K562 (cell line): ENCODE measurements at regions not wholly inside any gene's neighbourhood (a gene's known extent, or its start where the extent isn't known, plus 50 kb on each side); places are given as distances from the start of the nearest gene placed in this dataset.

Experiments used
- ATAC-seq: fragments of 200-7000 bp; cut with Tn5 transposase; 3 replicates; pipeline ENCODE4 v1.9.1; 2020; ENCODE audit warnings: moderate library complexity
- BruUV-seq: library from RNA; stranded (reverse); fragments of 400-500 nt; replicated peaks from 2 replicates; lab custom pipeline; 2021; lab: Mats Ljungman, UMichigan
- CTCF ChIA-PET: fragments of 300-600 bp; formaldehyde crosslinking; extraction: SDS; loops from one replicate; lab custom pipeline; 2021; ENCODE audit warnings: low intra/inter-chr PET ratio; lab: Yijun Ruan, JAX
- POLR2A ChIA-PET: fragments of 300-600, 350-650 bp; sonication (Branson Sonifier 250); formaldehyde crosslinking; extraction: SDS; loops from one replicate; lab custom pipeline; 2021; ENCODE audit warnings: antibody characterized with exemption, inconsistent platforms; lab: Yijun Ruan, JAX
- DNase-seq, 4 experiments: peaks; one replicate each; pipeline versions ENCODE4 v3.0.0 to v3.0.0-alpha.2; 2011 to 2018; ENCODE audit warnings: low spot score in 3 of 4, mixed read lengths in 3 of 4; ENCODE audit errors: extremely low read depth in 1 of 4
- FAIRE-seq: peaks from 2 replicates; lab custom pipeline; 2011; peaks lifted over from hg19 to GRCh38; lab: Jason Lieb, UNC
- H2AFZ ChIP-seq: 2 replicates; pipeline ENCODE4 v1.6.0; 2011; ENCODE audit warnings: low read depth, low read length, control low read depth, inconsistent platforms
- H3K27ac ChIP-seq: fragments of 200-600 bp; 3 replicates; pipeline ENCODE4 v1.8.0; 2011; ENCODE audit warnings: low read depth, mild to moderate bottlenecking, control low read depth, inconsistent platforms, low read length, moderate library complexity, mixed read lengths; ENCODE audit errors: extremely low read depth
- H3K27me3 ChIP-seq, 2 experiments: fragments of 300-600 bp in 1 of 2; 2 replicates in 1 of 2; 3 replicates in 1 of 2; pipeline versions ENCODE4 v1.6.0 to v1.8.0; 2011; ENCODE audit warnings: inconsistent platforms in 2 of 2, low read length in 2 of 2, mild to moderate bottlenecking in 1 of 2, mixed read lengths in 1 of 2, moderate library complexity in 1 of 2; ENCODE audit not compliant: control insufficient read depth in 2 of 2, insufficient read depth in 2 of 2
- H3K36me3 ChIP-seq: fragments of 300-600 bp; 3 replicates; pipeline ENCODE4 v1.8.0; 2011; ENCODE audit warnings: mild to moderate bottlenecking, low read length, inconsistent platforms; ENCODE audit not compliant: control insufficient read depth, insufficient read depth
- H3K4me1 ChIP-seq, 2 experiments: fragments of 200-600 bp in 1 of 2; replicated peaks in 1 of 2; 2 replicates in 1 of 2; 3 replicates in 1 of 2; pipeline versions ENCODE4 v1.5.1 to v1.8.0; 2011; ENCODE audit warnings: inconsistent platforms in 2 of 2, low read length in 2 of 2, mild to moderate bottlenecking in 1 of 2, mixed read lengths in 1 of 2, moderate library complexity in 1 of 2; ENCODE audit not compliant: control insufficient read depth in 2 of 2, insufficient read depth in 2 of 2
- H3K4me2 ChIP-seq: 2 replicates; pipeline ENCODE4 v1.6.1; 2011; ENCODE audit warnings: low read length, control low read depth, inconsistent platforms, mixed read lengths; ENCODE audit not compliant: insufficient read depth
- H3K4me3 ChIP-seq: fragments of 200-600 bp; sonication (generic), shearing (Covaris generic); 2 replicates; pipeline ENCODE4 v1.5.1; 2016; ENCODE audit warnings: control low read depth, inconsistent platforms
- H3K79me2 ChIP-seq: fragments of 200-600 bp; 3 replicates; pipeline ENCODE4 v1.8.0; 2011; ENCODE audit warnings: low read length, inconsistent platforms; ENCODE audit not compliant: control insufficient read depth, insufficient read depth
- H3K9ac ChIP-seq, 2 experiments: 2 replicates each; pipeline versions ENCODE4 v1.6.0 to v1.6.1; 2011; ENCODE audit warnings: low read depth in 2 of 2, low read length in 2 of 2, control low read depth in 1 of 2, inconsistent platforms in 1 of 2, mild to moderate bottlenecking in 1 of 2, mixed read lengths in 1 of 2; ENCODE audit not compliant: insufficient read depth in 1 of 2
- H3K9me1 ChIP-seq: one replicate; pipeline ENCODE4 v1.6.0; 2011; ENCODE audit warnings: inconsistent platforms, mild to moderate bottlenecking, low read length, moderate library complexity; ENCODE audit not compliant: control insufficient read depth, insufficient read depth
- H3K9me3 ChIP-seq: replicated peaks from 2 replicates; pipeline ENCODE4 v1.5.1; 2011; ENCODE audit warnings: low read depth, low read length, inconsistent platforms; ENCODE audit not compliant: control insufficient read depth, insufficient read depth
- H4K20me1 ChIP-seq: replicated peaks from 2 replicates; pipeline ENCODE4 v1.6.1; 2011; ENCODE audit warnings: low read length, inconsistent platforms, mixed read lengths; ENCODE audit not compliant: control insufficient read depth, insufficient read depth
- CEBPG ChIP-seq, 3 experiments: fragments of 200-800 bp in 1 of 3; sonication (Bioruptor generic) in 1 of 3; sonication (generic) in 1 of 3; formaldehyde crosslinking in 1 of 3; IDR thresholded peaks in 2 of 3; conservative IDR thresholded peaks in 1 of 3; 2 replicates each; pipeline versions ENCODE4 v1.6.1 to v1.8.0; 2016 to 2022; ENCODE audit warnings: missing compliant biosample characterization in 2 of 3, missing genetic modification characterization in 2 of 3, mild to moderate bottlenecking in 1 of 3, missing genetic modification reagents in 1 of 3
- CTBP1 ChIP-seq: fragments of 450-650 bp; IDR thresholded peaks from 2 replicates; pipeline ENCODE4 v1.6.1; 2016; ENCODE audit warnings: borderline replicate concordance
- DNMT1 ChIP-seq: fragments of 450-650 bp; IDR thresholded peaks from 2 replicates; pipeline ENCODE4 v1.6.1; 2016; ENCODE audit warnings: antibody characterized with exemption, mild to moderate bottlenecking
- JUN ChIP-seq, 2 experiments: sonication (generic) in 1 of 2; formaldehyde crosslinking in 1 of 2; IDR thresholded peaks; 2 replicates each; pipeline versions ENCODE4 v1.6.1 to v1.8.0; 2012 to 2022; ENCODE audit warnings: borderline replicate concordance in 2 of 2, mild to moderate bottlenecking in 2 of 2, improper control_type of control experiment in 1 of 2, low read depth in 1 of 2, low read length in 1 of 2, missing genetic modification reagents in 1 of 2
- MTA2 ChIP-seq: fragments of 450-650 bp; IDR thresholded peaks from 2 replicates; pipeline ENCODE4 v1.6.1; 2016; ENCODE audit warnings: low read depth
- MYBL2 ChIP-seq, 2 experiments: fragments of 450-650 bp in 1 of 2; sonication (generic) in 1 of 2; formaldehyde crosslinking in 1 of 2; IDR thresholded peaks; 2 replicates each; pipeline versions ENCODE4 v1.6.1 to v1.8.1; 2017 to 2022; ENCODE audit warnings: borderline replicate concordance in 1 of 2, inconsistent platforms in 1 of 2, low read depth in 1 of 2, mild to moderate bottlenecking in 1 of 2, missing genetic modification reagents in 1 of 2, moderate library complexity in 1 of 2
- PURB ChIP-seq: sonication (generic); formaldehyde crosslinking; IDR thresholded peaks from 2 replicates; pipeline ENCODE4 v1.9.0; 2021; ENCODE audit warnings: low read depth, mild to moderate bottlenecking, missing genetic modification reagents
- RHOXF2B ChIP-seq: fragments of 250-450 bp; sonication (Bioruptor Pico); conservative IDR thresholded peaks from 2 replicates; pipeline ENCODE4 v1.5.1; 2021
- STAG1 ChIP-seq: sonication (generic); formaldehyde crosslinking; IDR thresholded peaks from 2 replicates; pipeline ENCODE4 v1.5.0; 2020; ENCODE audit warnings: missing genetic modification reagents, borderline replicate concordance
- TCF7L2 ChIP-seq: fragments of 150-350 bp; IDR thresholded peaks from 2 replicates; pipeline ENCODE4 v1.6.1; 2016; ENCODE audit warnings: low read depth, mild to moderate bottlenecking, low read length, moderate library complexity
- ZFP30 ChIP-seq: fragments of 250-450 bp; sonication (Bioruptor Pico); IDR thresholded peaks from 2 replicates; pipeline ENCODE4 v1.8.0; 2022; ENCODE audit warnings: moderate library complexity, mild to moderate bottlenecking, inconsistent platforms, borderline replicate concordance
- ZNF830 ChIP-seq: fragments of 250-450 bp; sonication (Bioruptor Pico); IDR thresholded peaks from 2 replicates; pipeline ENCODE4 v1.5.0; 2021; ENCODE audit warnings: mild to moderate bottlenecking
- WGBS: fragments of 100-300 bp; shearing (Covaris generic); methylation state at CpG from one replicate; pipeline ENCODE4 v1.1.6; 2016; ENCODE audit warnings: low coverage, mixed read lengths; ENCODE audit not compliant: insufficient coverage; ENCODE audit errors: missing lambda C conversion rate; 5-methylcytosine and 5-hydroxymethylcytosine counted together
- in situ Hi-C: fragments of 300-500 bp; cut with MboI; formaldehyde crosslinking; loops from 4 replicates; pipeline ENCODE4 v1.15.0; 2018; ENCODE audit warnings: inconsistent platforms, mixed read lengths
- intact Hi-C: fragments of 100-400 bp; cut with micrococcal nuclease; formaldehyde crosslinking; loops from 2 replicates; pipeline ENCODE4 v1.14.2; 2022
- TF ChIP-seq, protein P1 (sequence below): fragments of 450-650 bp; conservative IDR thresholded peaks from 2 replicates; pipeline ENCODE4 v1.6.1; 2016; ENCODE audit warnings: missing genetic modification characterization, low read depth, mild to moderate bottlenecking, control low read depth, missing compliant biosample characterization
- TF ChIP-seq, protein P2 (sequence below): sonication (generic); formaldehyde crosslinking; IDR thresholded peaks from 2 replicates; pipeline ENCODE4 v1.8.0; 2022; ENCODE audit warnings: mild to moderate bottlenecking, missing genetic modification reagents
- TF ChIP-seq, protein P3 (sequence below), 2 experiments: IDR thresholded peaks; 2 replicates each; pipeline ENCODE4 v1.6.1; 2011; ENCODE audit warnings: borderline replicate concordance in 1 of 2, control low read depth in 1 of 2, low read depth in 1 of 2, low read length in 1 of 2, mild to moderate bottlenecking in 1 of 2, mixed read lengths in 1 of 2, moderate library complexity in 1 of 2; ENCODE audit not compliant: insufficient read depth in 1 of 2, insufficient read length in 1 of 2, poor library complexity in 1 of 2, severe bottlenecking in 1 of 2; ENCODE audit errors: extremely low read depth in 1 of 2
- TF ChIP-seq, protein P4 (sequence below): IDR thresholded peaks from 2 replicates; pipeline ENCODE4 v1.6.1; 2014; ENCODE audit warnings: antibody characterized with exemption

DNA sequence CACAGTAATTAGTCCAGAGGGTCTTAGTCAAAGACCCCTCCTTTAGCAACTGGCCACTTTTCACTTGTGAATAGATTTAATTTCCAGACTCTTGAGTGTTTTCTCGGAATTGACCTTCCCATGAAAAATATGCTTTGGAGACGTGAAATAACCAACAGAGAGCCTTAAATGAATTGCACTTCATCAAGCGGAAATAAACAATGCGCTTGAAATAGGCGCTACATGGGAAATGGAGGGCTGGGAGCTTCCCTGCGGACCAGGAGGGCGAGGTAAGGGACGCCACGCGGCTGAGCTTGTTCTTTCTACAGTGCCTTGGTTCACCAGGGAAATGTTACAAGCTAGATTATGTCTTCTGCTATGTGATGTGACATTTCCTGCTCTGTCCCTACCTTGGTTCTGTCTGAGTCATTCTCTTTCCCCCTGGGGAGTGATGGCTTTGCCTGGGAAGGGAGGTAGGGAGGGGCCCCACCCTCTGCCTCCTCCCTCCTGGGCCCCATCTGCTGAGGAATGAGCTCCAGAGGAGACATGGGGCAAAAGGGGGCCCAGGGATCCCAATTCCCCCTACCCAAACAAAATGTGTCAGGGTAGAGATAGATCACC, 619.3 kb downstream of the PTPRU start:
- ChIA-PET CTCF (no interaction called here), POLR2A (interaction anchor here (0.7 to 1.5 kb wide), 2 partner anchors 8 to 418 kb away, joined by 3 to 7 read pairs; no protein-coding TSS in a partner anchor)
- DNase-seq: no peak
- no peaks in the 10 kb centered on the region for H3K9me3 ChIP-seq
- no peak overlapping the region for H3K4me3 ChIP-seq
- H3K27me3 ChIP-seq: peaks cover 3 to 30% of the 10 kb centered on the region in 2 experiments; a peak in 3 of 5 replicates
- in situ Hi-C loops (no loop called here), intact Hi-C loops (no loop called here)
- no TSS peak for BruUV-seq
- no peaks in the 10 kb centered on the region for H3K9me1 ChIP-seq
- TF ChIP-seq, protein P1, sequence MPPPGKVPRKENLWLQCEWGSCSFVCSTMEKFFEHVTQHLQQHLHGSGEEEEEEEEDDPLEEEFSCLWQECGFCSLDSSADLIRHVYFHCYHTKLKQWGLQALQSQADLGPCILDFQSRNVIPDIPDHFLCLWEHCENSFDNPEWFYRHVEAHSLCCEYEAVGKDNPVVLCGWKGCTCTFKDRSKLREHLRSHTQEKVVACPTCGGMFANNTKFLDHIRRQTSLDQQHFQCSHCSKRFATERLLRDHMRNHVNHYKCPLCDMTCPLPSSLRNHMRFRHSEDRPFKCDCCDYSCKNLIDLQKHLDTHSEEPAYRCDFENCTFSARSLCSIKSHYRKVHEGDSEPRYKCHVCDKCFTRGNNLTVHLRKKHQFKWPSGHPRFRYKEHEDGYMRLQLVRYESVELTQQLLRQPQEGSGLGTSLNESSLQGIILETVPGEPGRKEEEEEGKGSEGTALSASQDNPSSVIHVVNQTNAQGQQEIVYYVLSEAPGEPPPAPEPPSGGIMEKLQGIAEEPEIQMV (tag): no peak
- TF ChIP-seq RHOXF2B (CRISPR knock-in tag) (no peak), CTBP1 (no peak), PURB (no peak), STAG1 (CRISPR knock-in tag) (no peak), TCF7L2 (no peak), MYBL2 (IDR thresholded peaks at IDR 0.05; ENCODE audit: low read depth) (no peak), MYBL2 (CRISPR knock-in tag; IDR thresholded peaks at IDR 0.05; ENCODE audit: borderline replicate concordance) (no peak), JUN (IDR thresholded peaks at IDR 0.05; ENCODE audit: borderline replicate concordance, low read depth, low read length) (no peak), JUN (CRISPR knock-in tag; IDR thresholded peaks at IDR 0.05; ENCODE audit: borderline replicate concordance) (no peak), ZNF830 (CRISPR knock-in tag) (no peak), DNMT1 (no peak), CEBPG (CRISPR knock-in tag; IDR thresholded peaks at IDR 0.05) (no peak), CEBPG (tag; conservative IDR thresholded peaks at IDR 0.05 in 1 of 2, IDR thresholded peaks at IDR 0.05 in 1 of 2) (no peak), MTA2 (no peak), ZFP30 (CRISPR knock-in tag) (no peak)
- TF ChIP-seq, protein P2, sequence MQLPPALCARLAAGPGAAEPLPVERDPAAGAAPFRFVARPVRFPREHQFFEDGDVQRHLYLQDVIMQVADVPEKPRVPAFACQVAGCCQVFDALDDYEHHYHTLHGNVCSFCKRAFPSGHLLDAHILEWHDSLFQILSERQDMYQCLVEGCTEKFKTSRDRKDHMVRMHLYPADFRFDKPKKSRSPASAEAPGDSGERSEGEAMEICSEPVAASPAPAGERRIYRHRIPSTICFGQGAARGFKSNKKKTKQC (CRISPR knock-in tag): no peak
- TF ChIP-seq, protein P3, sequence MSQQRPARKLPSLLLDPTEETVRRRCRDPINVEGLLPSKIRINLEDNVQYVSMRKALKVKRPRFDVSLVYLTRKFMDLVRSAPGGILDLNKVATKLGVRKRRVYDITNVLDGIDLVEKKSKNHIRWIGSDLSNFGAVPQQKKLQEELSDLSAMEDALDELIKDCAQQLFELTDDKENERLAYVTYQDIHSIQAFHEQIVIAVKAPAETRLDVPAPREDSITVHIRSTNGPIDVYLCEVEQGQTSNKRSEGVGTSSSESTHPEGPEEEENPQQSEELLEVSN (IDR thresholded peaks at IDR 0.05; ENCODE audit: borderline replicate concordance in 1 of 2, extremely low read depth in 1 of 2, insufficient read depth in 1 of 2, insufficient read length in 1 of 2, low read depth in 1 of 2, low read length in 1 of 2, poor library complexity in 1 of 2, severe bottlenecking in 1 of 2): no peak
- TF ChIP-seq, protein P4, sequence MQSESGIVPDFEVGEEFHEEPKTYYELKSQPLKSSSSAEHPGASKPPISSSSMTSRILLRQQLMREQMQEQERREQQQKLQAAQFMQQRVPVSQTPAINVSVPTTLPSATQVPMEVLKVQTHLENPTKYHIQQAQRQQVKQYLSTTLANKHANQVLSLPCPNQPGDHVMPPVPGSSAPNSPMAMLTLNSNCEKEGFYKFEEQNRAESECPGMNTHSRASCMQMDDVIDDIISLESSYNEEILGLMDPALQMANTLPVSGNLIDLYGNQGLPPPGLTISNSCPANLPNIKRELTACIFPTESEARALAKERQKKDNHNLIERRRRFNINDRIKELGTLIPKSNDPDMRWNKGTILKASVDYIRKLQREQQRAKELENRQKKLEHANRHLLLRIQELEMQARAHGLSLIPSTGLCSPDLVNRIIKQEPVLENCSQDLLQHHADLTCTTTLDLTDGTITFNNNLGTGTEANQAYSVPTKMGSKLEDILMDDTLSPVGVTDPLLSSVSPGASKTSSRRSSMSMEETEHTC: no peak
- no peak overlapping the region for H3K9ac ChIP-seq
- no peak overlapping the region for H2AFZ ChIP-seq
- no peak overlapping the region for H3K27ac ChIP-seq
- H3K4me2 ChIP-seq: no peak overlapping the region
- 4% methylated on average over 10 of the region's 10 CpGs for WGBS
- H3K4me1 ChIP-seq: no peaks in the 10 kb centered on the region
- no peaks in the 10 kb centered on the region for H3K36me3 ChIP-seq
- 0 out of 2 replicates have a peak, but pooled peaks cover 3% of the 10 kb centered on the region for H4K20me1 ChIP-seq
- no peak for FAIRE-seq
- no peak for ATAC-seq
- H3K79me2 ChIP-seq: no peaks in the 10 kb centered on the region
